ENCODE measurements at regions not wholly inside any gene's neighbourhood (a gene's known extent, or its start where the extent isn't known, plus 50 kb on each side); places are given as distances from the start of the nearest gene placed in this dataset.

- Histone ChIP-seq H3K56ac (ENCODE audit: extremely low read depth, insufficient read depth, low read length) (no peak overlapping the region), H2BK120ac (ENCODE audit: low read depth, low read length) (no peak overlapping the region), H2BK5ac (ENCODE audit: low read depth, low read length, poor library complexity, severe bottlenecking) (no peak overlapping the region), H3K4me1 (ENCODE audit: control insufficient read depth, insufficient read depth, low read length) (no peaks in the 10 kb centered on the region), H4K91ac (ENCODE audit: insufficient read depth, low read depth, low read length) (no peak overlapping the region), H3K4ac (ENCODE audit: low read depth, low read length) (no peak overlapping the region), H2BK20ac (ENCODE audit: low read depth, low read length) (no peak overlapping the region), H2AFZ (replicated peaks; ENCODE audit: low read length, poor library complexity) (no peak overlapping the region), H3K27me3 (ENCODE audit: control insufficient read depth, insufficient read depth, low read length) (no peaks in the 10 kb centered on the region), H4K8ac (ENCODE audit: low read depth in 2 of 2, low read length in 2 of 2) (no peak overlapping the region), H3K18ac (ENCODE audit: low read depth, low read length) (no peak overlapping the region), H3K9ac (ENCODE audit: low read depth, low read length) (no peak overlapping the region), H3K27ac (ENCODE audit: insufficient read depth, low read length) (no peak overlapping the region), H3K9me3 (ENCODE audit: control insufficient read depth, insufficient read depth, low read length) (no peaks in the 10 kb centered on the region), H3K9me1 (ENCODE audit: insufficient read depth, low read length) (no peaks in the 10 kb centered on the region), H3K4me2 (ENCODE audit: low read depth, low read length) (no peak overlapping the region), H2BK15ac (ENCODE audit: low read depth, low read length) (no peak overlapping the region), H4K5ac (ENCODE audit: low read depth, low read length) (no peak overlapping the region), H4K20me1 (ENCODE audit: insufficient read depth, low read length) (no peaks in the 10 kb centered on the region), H2AK9ac (replicated peaks; ENCODE audit: low read depth, low read length, poor library complexity) (no peak overlapping the region), H3K14ac (replicated peaks; ENCODE audit: low read depth, low read length) (no peak overlapping the region), H2AK5ac (ENCODE audit: low read depth, low read length) (no peak overlapping the region), H3K4me3 (ENCODE audit: insufficient read depth, low read depth, low read length) (no peak overlapping the region), H3K36me3 (ENCODE audit: control insufficient read depth, insufficient read depth, low read length) (no peaks in the 10 kb centered on the region), H3K23ac (ENCODE audit: low read depth, low read length) (no peak overlapping the region), H3K79me1 (ENCODE audit: low read depth in 1 of 2, low read length in 2 of 2) (no peaks in the 10 kb centered on the region)
- CTCF ChIA-PET: no interaction called here
- TF ChIP-seq USF2 (IDR thresholded peaks at IDR 0.05; ENCODE audit: low read depth, low read length) (no peak), FOS (IDR thresholded peaks at IDR 0.05; ENCODE audit: low read depth, low read length) (no peak), NFE2L2 (IDR thresholded peaks at IDR 0.05; ENCODE audit: low read depth, low read length) (no peak), POLR2A (IDR thresholded peaks at IDR 0.05; ENCODE audit: low read depth, low read length) (no peak), MXI1 (IDR thresholded peaks at IDR 0.05; ENCODE audit: borderline replicate concordance, low read depth, low read length) (no peak), ELK1 (IDR thresholded peaks at IDR 0.05; ENCODE audit: borderline replicate concordance, low read depth, low read length) (no peak), CEBPB (IDR thresholded peaks at IDR 0.05; ENCODE audit: low read depth, low read length) (no peak), RCOR1 (IDR thresholded peaks at IDR 0.05; ENCODE audit: insufficient replicate concordance, low read length) (no peak), RFX5 (IDR thresholded peaks at IDR 0.05; ENCODE audit: low read depth, low read length) (no peak), BHLHE40 (IDR thresholded peaks at IDR 0.05; ENCODE audit: low read depth, low read length) (no peak), CTCF (conservative IDR thresholded peaks at IDR 0.05; ENCODE audit: low read depth, low read length) (no peak), RAD21 (IDR thresholded peaks at IDR 0.05; ENCODE audit: low read length) (no peak), MAZ (IDR thresholded peaks at IDR 0.05; ENCODE audit: borderline replicate concordance, low read depth, low read length) (no peak), SMC3 (IDR thresholded peaks at IDR 0.05; ENCODE audit: low read depth, low read length) (no peak), MAFK (IDR thresholded peaks at IDR 0.05; ENCODE audit: low read depth, low read length) (no peak)
- no TSS peak for BruUV-seq (replicated peaks)
- dilution Hi-C loops (cut with HindIII; ENCODE audit: low sequenced_read_pairs, unreplicated experiment) (no loop called here), intact Hi-C loops (cut with micrococcal nuclease) (no loop called here), in situ Hi-C loops (cut with MboI; ENCODE audit: low sequenced_read_pairs) (no loop called here)
- DNase-seq: no peak
- WGBS, 2 experiments (ENCODE audit: extremely low coverage in 2 of 2, insufficient read length in 1 of 2): 0% methylated on average over 1 of the region's 3 CpGs; no CpG with 5 or more reads in 1 of the 2 experiments
- POLR2A ChIA-PET (ENCODE audit: unreplicated experiment): no interaction called here
- no peak for ATAC-seq (ENCODE audit: low read depth)
Observed at GRCh38 chr3:148218222-148218621, 479.5 kb upstream of the AGTR1 start.

Measured in IMR-90 (cell line).